HepG2 (cell line): ENCODE measurements at regions not wholly inside any gene's neighbourhood (a gene's known extent, or its start where the extent isn't known, plus 50 kb on each side); places are given as distances from the start of the nearest gene placed in this dataset.

ENCODE experiments used
- ARID2 ChIP-seq: sonication (generic); formaldehyde crosslinking; IDR thresholded peaks from 2 replicates; pipeline ENCODE4 v1.8.1; 2022; ENCODE audit warnings: mild to moderate bottlenecking, missing genetic modification reagents, borderline replicate concordance
- CREB3 ChIP-seq: sonication (generic); formaldehyde crosslinking; IDR thresholded peaks from 2 replicates; pipeline ENCODE4 v1.5.0; 2020; ENCODE audit warnings: missing genetic modification reagents
- GPN1 ChIP-seq: sonication (generic); formaldehyde crosslinking; IDR thresholded peaks from 2 replicates; pipeline ENCODE4 v1.5.1; 2020; ENCODE audit warnings: missing genetic modification reagents, borderline replicate concordance
- SNAPC4 ChIP-seq: sonication (generic); formaldehyde crosslinking; IDR thresholded peaks from 2 replicates; pipeline ENCODE4 v1.4.0; 2020; ENCODE audit warnings: mild to moderate bottlenecking, missing genetic modification reagents
- THRA ChIP-seq: sonication (generic); formaldehyde crosslinking; IDR thresholded peaks from 2 replicates; pipeline ENCODE4 v1.4.0; 2020; ENCODE audit warnings: missing genetic modification reagents, borderline replicate concordance
- ZNF432 ChIP-seq: sonication (generic); formaldehyde crosslinking; IDR thresholded peaks from 2 replicates; pipeline ENCODE4 v1.5.0; 2020; ENCODE audit warnings: missing genetic modification reagents, mild to moderate bottlenecking, borderline replicate concordance

GRCh38 chr3:81916890-81917289 lies 155.4 kb upstream of the GBE1 start (continued):
- TF ChIP-seq THRA (CRISPR knock-in tag) (no peak), SNAPC4 (CRISPR knock-in tag) (no peak), CREB3 (CRISPR knock-in tag) (no peak), GPN1 (CRISPR knock-in tag) (no peak), ZNF432 (CRISPR knock-in tag) (no peak), ARID2 (no peak)
